ENCODE measurements at regions not wholly inside any gene's neighbourhood (a gene's known extent, or its start where the extent isn't known, plus 50 kb on each side); places are given as distances from the start of the nearest gene placed in this dataset.
"Not testable (repeated sequence)": the region's sequence is repeated elsewhere in the genome, so short reads cannot be mapped to it uniquely, and the experiment has no call there.

- TF ChIP-seq CTCF, POLR2A (IDR thresholded peaks at IDR 0.05): not testable (repeated sequence)
Observed at GRCh38 chr3:70617349-70617748, 304.9 kb upstream of the MDFIC2 start.
